ENCODE measurements at regions not wholly inside any gene's neighbourhood (a gene's known extent, or its start where the extent isn't known, plus 50 kb on each side); places are given as distances from the start of the nearest gene placed in this dataset.

DNA sequence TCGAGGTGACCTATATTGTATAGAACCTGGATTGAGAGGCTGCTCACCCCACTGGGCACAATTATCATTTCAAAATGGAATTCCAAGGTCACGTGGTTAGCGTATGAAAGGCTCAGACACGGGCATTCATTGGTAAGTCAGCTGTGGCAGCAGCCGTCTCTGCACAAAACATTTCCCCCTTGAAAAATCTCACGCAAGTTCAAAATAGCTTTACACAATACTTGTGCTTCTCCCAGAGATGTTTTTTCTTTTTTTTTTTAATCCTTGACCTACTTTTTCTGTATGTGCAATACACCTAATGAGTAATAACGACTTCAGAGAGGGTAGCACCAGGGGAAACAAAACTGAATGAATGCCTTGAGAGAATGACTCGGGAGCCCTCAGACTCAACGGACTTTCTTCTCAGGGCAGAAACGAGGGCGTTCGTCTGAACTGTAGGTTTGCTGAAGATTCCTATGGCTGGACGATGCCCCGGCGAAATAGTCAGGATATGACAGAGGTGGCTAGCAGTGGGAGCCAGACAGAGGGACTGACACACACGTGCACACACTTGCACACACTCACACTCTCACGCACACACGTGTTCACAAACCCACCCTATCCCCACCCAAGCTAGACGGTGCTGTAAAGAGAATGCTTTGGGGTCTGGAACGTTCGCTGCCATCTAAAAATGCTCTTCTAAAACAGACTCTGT lies 77.8 kb downstream of the PDCL3 start:
- DNase-seq (ENCODE audit: low read depth, low spot score) (no peak), FAIRE-seq (no peak)
- Histone ChIP-seq H3K4me1 (ENCODE audit: control insufficient read depth, extremely low read depth, insufficient read depth, low read length) (peaks cover 3% of the 10 kb centered on the region), H3K9ac (replicated peaks; ENCODE audit: extremely low read depth, insufficient read depth, low read length) (no peak overlapping the region), H2AFZ (ENCODE audit: low read depth, low read length) (no peak overlapping the region), H3K9me3 (replicated peaks; ENCODE audit: control insufficient read depth, insufficient read depth, low read length) (no peaks in the 10 kb centered on the region), H4K20me1 (replicated peaks; ENCODE audit: control insufficient read depth, extremely low read depth, insufficient read depth, low read length) (no peaks in the 10 kb centered on the region), H3K36me3 (ENCODE audit: control insufficient read depth in 2 of 2, extremely low read depth in 1 of 2, insufficient read depth in 2 of 2, low read length in 2 of 2) (no peaks in the 10 kb centered on the region), H3K27me3 (ENCODE audit: control insufficient read depth in 2 of 2, insufficient read depth in 2 of 2, low read length in 2 of 2) (peaks cover 14 to 17% of the 10 kb centered on the region in 2 experiments), H3K79me2 (ENCODE audit: control insufficient read depth, insufficient read depth, low read length) (no peaks in the 10 kb centered on the region), H3K4me2 (ENCODE audit: insufficient read depth, low read length) (no peak overlapping the region), H3K4me3 (replicated peaks in 1 of 3; ENCODE audit: insufficient read depth in 1 of 3, low read depth in 1 of 3, low read length in 3 of 3) (no peak overlapping the region), H3K27ac (ENCODE audit: insufficient read depth, low read depth, low read length) (no peak overlapping the region), H3K9me1 (replicated peaks; ENCODE audit: control insufficient read depth, extremely low read depth, insufficient read depth, low read length) (no peaks in the 10 kb centered on the region)
- POLR2A ChIA-PET: no interaction called here
- dilution Hi-C loops (cut with MboI; ENCODE audit: extremely low pct_ligation_motif_present, low sequenced_read_pairs) (no loop called here), intact Hi-C loops (cut with micrococcal nuclease) (no loop called here)
- TF ChIP-seq GATA2 (IDR thresholded peaks at IDR 0.05; ENCODE audit: insufficient read depth, insufficient read length, low read depth, low read length) (no peak), JUN (IDR thresholded peaks at IDR 0.05; ENCODE audit: borderline replicate concordance, insufficient read depth, insufficient read length, low read depth) (no peak), POLR2AphosphoS5 (IDR thresholded peaks at IDR 0.05; ENCODE audit: insufficient read depth, low read depth, low read length) (no peak)
- TF ChIP-seq, protein P1, sequence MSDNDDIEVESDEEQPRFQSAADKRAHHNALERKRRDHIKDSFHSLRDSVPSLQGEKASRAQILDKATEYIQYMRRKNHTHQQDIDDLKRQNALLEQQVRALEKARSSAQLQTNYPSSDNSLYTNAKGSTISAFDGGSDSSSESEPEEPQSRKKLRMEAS (IDR thresholded peaks at IDR 0.05; ENCODE audit: insufficient read depth, insufficient read length): no peak
- TF ChIP-seq, protein P2, sequence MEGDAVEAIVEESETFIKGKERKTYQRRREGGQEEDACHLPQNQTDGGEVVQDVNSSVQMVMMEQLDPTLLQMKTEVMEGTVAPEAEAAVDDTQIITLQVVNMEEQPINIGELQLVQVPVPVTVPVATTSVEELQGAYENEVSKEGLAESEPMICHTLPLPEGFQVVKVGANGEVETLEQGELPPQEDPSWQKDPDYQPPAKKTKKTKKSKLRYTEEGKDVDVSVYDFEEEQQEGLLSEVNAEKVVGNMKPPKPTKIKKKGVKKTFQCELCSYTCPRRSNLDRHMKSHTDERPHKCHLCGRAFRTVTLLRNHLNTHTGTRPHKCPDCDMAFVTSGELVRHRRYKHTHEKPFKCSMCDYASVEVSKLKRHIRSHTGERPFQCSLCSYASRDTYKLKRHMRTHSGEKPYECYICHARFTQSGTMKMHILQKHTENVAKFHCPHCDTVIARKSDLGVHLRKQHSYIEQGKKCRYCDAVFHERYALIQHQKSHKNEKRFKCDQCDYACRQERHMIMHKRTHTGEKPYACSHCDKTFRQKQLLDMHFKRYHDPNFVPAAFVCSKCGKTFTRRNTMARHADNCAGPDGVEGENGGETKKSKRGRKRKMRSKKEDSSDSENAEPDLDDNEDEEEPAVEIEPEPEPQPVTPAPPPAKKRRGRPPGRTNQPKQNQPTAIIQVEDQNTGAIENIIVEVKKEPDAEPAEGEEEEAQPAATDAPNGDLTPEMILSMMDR (IDR thresholded peaks at IDR 0.05; ENCODE audit: extremely low read depth in 1 of 2, insufficient read depth in 1 of 2, low read depth in 1 of 2, low read length in 2 of 2): no peak
- CTCF ChIA-PET: interaction anchor here (1.6 kb wide), 1 partner anchor 31 kb away, joined by 5 read pairs; no protein-coding TSS in a partner anchor
- BruUV-seq (replicated peaks): no TSS peak
